HG03439 (cell line): ENCODE measurements at regions not wholly inside any gene's neighbourhood (a gene's known extent, or its start where the extent isn't known, plus 50 kb on each side); places are given as distances from the start of the nearest gene placed in this dataset.
A peak's percentile ranks its signal among the peaks of the same experiment; 100 is the strongest.

Experiments used
- ATAC-seq: cut with Tn5 transposase; IDR thresholded peaks from one replicate; pipeline ENCODE4 v1.9.1; 2021; ENCODE audit warnings: mild to moderate bottlenecking, moderate library complexity; ENCODE audit not compliant: unreplicated experiment

DNA sequence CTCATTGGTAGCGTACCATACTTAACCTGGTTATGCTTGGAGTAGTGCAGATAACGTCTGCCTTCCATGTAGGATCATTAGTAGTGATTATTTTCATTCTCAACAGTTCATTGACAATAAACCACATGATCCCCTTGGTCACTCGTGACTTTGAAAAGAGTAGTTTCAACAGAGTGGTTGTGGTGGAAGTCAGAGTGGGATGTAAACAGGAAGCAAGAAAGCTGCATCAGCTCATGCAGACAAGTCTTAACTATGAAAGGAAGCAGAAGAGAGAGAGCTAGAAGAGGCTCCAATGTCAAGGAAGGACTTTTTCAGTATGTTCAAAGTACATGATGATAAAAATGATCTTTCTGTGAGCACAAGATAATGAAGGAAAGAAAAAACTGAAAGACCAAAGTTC lies 287.4 kb downstream of the MBD2 start:
- no peak for ATAC-seq

DNA sequence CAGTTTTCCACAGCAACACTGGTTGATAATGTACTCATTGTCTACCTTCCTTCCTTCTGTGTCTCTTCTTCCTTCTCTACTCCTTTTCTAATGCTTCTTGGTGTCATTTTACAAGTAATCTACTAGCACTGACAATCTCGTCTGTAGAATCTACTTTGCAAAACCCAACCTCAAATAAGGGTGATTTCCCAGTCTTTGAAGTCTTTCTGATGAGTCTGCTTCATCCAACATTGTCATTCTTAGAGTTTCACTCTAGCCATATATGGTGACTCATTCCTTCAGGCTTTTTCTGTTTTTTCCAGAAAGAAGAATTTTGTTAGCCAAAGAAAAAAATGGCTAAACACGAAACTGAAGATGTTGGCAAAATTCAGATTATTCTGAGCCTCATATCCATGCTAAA lies 288.7 kb downstream of the MBD2 start:
- ATAC-seq = no peak

DNA sequence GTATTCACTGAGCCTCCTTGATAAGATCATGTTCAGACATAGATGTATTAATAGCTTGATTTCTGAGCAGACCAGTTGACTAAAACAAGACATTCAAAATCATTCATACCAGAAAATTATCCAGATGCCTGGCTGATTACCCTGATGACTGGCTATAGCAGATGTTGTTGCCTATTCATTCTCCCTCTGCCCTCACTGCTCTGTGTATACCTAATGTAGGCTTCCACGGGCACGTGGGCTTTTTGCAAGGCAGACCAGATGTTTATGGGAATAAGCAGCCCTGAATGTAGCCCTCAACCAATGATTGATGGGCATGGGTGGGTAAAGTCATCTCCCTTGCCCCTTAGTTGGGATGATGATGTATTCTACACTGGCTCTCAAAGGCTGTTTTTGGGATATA lies 289.1 kb downstream of the MBD2 start:
- no peak for ATAC-seq

DNA sequence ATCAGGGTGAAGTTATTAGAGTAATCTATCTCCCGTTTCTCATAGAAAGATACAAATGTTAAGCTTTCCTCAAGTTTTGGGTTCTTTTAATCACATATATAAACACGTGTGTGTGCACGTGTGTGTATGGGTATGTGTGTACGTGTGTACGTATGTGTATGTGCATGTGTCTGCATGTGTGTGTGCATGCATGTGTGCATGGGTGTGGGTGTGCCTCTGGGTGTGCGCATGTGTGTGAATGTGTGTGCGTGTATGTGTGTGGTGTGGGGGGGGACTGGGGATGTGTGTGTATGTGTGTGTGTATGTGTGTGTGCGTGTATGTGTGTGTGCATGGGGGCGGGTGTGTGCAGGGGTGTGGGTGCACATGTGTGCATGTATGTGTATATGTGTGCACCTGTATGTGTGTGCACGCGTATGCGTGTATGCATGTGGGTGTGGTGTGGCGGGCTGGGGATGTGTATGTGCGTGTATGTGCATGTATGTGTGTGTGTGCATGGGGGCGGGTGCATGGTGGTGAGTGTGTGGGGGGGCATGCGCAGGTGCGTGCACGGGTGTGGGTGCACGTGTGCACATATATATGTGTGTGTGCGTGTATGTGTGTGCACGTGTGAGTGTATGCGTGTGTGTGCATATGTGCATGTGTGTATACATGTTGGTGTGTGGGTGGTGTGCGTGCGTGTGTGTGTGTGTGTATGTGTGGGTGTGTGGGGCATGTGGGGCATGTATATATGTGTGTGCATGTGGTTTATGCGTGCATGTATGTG lies 304.0 kb downstream of the MBD2 start:
- no peak for ATAC-seq

DNA sequence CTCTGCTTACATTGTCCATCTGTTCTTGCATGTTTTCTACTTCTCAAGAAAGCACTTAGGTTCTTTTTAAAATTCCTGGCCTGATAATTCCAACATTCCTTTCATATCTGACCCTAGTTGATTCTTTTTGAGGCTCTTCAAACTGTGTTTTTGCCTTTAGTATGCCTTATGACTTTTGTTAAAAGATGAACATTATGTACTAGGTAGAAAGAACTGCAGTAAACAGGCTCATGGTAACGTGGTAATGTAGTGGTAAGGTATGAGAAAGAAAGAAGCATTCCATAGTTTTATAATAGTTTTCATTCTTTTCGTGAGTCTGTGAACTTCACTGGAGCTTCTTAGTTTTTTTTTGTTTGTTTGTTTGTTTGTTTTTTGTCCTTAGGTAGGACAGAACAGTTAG lies 306.4 kb downstream of the MBD2 start:
- no peak for ATAC-seq

DNA sequence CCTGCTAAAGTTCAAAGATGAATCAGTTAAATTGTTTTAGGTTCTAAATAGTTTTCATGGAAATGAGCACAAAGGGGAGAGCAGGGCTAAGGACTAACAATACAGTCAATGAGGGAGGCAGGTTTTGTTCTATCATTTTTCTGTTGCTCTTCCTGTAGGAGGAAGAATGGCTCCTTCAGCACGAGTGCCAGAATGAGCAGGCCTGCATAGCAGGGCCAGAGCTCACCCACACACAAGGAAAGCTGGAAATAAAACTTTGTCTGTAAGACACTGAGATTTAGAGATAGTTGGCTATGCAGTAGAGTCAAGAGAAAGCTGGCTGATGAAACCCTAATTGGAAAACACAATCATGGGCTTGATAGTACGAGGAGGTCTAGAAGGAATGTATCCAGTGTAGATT lies 313.3 kb downstream of the MBD2 start:
- no peak for ATAC-seq

DNA sequence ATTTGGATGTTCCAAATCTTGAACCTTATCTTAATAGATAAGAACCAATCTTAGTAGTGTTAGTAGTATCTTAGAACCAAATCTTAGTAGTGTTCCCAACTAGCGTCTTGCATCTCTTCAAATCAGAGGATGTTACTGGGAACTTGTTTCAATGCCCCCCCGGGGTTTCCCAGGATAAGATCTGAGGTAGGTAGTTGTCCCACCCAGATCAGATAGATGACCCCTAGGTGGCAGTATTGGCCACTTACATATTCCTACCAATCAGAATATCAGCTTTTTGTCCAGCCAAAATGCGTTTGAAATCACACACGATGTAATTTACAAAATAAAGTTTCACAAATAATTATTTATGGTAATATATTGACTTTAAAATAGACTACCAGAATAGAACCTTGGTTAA lies 314.8 kb downstream of the MBD2 start:
- peak; percentile 87 for ATAC-seq

DNA sequence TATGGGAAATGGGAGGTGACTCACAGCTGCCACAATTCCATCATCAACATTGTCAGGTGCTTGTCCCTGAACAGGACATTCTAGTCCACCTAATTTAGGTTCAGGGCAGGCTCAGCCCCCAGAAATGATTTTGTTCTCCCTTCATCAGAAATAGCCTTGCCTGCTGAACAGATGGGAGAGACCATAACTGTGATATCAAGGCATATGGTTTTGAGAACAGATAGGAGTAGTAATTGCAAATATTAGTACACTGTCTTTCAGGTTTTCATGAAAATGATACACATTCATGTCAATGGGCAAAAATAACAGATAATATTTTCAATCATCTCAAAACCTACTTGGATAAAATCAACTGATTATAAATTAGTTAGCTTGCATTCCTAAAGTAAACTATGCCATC lies 316.5 kb downstream of the MBD2 start:
- ATAC-seq = no peak

DNA sequence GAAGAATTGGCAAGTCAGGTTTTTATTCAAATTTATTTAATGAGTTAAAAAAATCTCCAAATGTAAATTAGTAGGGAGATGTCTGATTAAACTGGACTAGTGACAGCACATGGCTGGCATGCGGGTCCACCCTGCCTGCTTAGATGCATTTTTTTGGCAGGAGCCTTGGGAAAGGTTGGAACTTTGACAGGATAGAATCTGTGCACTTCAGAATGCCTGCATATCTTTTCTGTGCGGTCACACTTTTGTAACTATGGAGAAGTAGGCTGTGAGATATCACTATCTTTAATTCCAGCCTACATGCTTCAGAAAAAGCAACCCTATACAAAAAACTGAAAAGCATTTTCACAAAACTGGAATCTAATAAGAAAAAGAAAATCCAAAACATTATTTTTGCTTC lies 317.8 kb downstream of the MBD2 start:
- no peak for ATAC-seq

DNA sequence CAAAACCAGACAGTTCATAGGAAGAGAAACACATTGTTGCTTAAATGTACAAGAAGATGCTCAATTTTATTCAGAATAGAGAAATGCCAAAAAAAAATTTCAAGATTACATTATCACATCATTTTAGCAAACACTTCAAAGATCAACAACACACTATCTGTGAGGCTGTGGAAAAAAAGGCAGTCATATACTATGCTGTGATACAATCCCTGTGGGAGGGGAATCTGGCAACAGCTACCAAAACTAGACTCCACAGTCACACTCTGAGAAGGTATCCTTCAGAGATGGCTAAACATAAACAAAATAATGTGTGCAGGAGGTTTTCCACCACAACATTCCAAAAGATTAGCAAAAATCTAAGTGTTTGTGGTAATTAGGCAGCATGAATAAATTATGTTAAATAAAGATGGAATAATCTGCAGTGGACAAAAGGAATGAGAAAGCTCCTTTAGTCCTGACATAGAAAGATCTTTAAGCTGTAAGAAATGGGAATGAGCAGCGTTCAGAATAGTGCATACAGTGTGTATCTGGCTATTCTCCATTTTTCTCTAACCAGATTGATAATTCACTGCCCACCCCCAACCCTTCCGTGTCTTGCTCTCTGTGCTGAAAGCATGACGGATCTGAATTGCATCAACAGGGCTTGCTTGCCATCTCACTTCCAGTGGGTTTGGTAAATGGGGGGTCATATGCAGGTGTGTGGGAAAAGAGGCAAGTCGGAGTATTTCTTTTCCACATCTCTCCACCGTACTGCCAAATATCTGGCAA lies 329.6 kb downstream of the MBD2 start:
- ATAC-seq = no peak

DNA sequence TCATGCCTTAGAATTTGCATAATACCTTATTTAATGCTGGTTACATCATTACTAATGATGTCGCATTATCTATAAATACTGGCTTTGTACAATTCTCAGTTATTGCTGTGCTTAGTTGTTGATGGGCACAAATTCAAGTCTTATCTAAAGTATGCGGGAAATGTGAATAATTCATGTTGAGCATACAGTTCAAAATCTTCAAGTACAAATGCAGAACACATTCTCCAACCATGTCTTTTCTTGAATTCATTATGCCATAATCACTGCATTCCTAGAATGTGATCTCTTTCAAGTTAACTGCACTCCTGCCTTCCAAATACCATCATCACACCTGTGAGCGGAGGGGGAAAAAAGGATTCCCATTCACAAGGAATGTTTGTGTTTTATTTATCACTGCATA lies 337.0 kb downstream of the MBD2 start:
- ATAC-seq = no peak

DNA sequence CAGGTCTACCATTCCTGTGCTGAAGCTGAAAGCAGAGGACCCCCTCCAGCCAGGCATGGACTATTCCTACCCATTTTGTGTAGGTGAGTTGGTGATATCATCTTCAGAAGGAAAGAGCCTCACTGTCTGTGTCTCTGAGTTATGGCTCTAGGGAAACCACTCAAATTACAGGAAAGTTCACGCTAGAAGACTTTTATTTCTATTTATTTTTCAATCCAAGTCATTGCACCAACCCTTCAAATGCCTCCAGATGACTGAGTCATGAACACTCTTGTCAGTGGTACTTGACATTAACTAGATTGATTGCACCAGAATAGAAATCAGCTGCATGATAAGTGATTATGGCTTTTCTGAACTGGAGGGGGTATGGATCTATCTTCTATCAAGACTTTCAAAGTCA lies 338.4 kb downstream of the MBD2 start:
- ATAC-seq = no peak

DNA sequence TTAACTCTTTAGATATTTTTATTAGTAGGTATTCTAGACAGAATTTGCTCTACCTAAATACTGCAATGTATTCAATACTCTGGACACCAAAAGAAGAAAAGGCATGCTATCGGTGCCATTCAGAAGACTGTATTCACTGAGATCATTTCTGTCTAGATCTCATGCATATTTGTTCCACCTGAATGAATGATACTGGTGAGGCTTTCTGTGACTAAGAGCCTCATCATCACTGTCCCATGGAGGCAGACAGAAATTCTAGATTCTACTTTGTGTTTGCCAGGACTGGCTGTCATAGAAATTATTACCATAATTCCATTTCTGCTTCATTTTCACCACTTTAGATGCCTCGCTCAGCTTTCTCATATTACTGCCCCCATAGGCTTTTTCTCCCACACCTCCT lies 340.7 kb downstream of the MBD2 start:
- ATAC-seq = no peak

DNA sequence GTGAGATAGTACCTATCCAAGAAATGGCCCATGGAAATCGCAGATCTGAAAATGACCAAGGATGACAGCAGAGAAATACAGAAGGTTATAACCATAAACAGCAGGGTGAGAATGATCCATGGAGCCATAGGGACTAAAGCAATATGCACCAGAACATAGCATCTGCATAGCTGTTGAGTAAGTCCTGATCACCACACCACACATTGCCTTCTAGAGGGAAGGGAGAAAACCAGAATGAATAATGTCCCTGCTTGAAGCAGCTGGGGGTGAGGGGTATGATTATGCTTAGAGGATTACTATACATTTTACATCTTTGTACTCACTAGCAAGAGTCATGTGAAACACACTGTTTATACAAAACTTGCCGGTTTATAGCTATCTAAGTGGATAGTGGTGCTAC lies 350.4 kb downstream of the MBD2 start:
- no peak for ATAC-seq

DNA sequence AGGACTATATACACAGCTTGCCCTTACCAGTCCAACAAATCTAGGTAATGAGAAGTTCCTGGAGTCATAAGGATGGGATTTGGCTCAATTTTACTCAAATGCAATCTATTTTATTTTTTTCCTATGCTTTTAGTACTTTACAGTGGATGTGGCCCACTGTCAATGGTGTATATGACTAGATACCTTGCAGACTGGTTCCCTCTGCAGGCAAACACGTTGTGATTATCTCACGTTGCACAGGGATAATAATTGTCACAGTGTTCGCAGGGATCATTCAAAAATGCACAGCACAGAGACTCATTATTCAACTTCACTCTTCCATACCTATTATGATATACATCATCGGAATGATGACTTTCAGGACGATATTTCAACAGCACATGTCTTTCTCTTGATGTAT lies 359.7 kb downstream of the MBD2 start:
- ATAC-seq = no peak

DNA sequence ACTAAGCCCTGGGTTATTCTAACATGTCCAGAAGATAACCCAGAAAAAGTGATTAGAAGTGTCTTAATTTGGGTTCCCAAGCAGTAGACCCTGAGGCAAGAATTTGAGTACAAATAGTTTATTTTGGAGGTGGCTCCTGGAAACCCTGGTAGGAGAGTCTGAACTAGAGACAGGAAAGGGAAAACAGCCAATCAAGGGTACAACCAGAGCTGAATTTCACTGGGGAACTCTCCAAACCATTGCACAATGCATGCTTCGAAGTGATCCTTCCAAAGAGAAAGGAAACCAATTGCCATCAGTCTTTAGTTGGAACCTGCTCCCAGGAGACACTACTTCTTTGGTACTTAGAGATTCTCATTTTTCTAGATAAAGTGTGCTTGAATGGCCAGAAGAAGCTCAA lies 361.5 kb downstream of the MBD2 start:
- no peak for ATAC-seq

DNA sequence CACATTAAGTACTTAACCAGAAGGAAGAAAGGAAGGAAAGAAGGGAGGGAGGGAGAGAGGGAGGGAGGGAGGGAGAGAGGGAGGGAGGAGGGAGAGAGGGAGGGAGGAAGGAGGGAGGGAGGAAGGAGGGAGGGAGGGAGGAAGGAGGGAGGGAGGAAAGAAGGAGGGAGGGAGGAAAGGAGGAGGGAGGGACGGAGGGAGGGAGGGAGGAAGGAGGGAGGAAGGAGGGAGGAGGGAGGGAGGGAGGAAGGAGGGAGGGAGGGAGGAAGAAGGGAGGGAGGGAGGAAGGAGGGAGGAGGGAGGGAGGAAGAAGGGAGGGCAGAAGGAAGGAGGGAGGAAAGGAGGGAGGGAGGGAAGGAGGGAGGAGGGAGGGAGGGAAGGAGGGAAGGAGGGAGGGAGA lies 363.3 kb downstream of the MBD2 start:
- ATAC-seq = no peak

DNA sequence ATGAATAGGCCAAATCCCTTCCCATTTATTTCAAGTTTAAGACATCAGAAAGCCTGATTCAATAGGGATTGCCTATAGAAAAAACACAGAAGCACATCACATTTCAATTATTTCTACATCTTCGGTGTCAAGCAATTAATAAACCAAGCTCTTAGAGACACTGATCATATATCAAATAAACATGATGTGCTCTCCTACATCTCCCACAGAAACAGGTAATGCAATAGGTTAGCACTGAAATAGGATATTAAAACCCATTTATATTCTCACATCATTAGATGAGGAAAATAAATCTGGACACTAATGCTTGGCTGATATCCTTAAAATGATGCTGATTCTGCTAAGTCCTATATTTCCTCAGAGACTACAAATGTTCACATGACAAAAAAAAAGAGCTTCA lies 364.7 kb downstream of the MBD2 start:
- ATAC-seq = no peak

DNA sequence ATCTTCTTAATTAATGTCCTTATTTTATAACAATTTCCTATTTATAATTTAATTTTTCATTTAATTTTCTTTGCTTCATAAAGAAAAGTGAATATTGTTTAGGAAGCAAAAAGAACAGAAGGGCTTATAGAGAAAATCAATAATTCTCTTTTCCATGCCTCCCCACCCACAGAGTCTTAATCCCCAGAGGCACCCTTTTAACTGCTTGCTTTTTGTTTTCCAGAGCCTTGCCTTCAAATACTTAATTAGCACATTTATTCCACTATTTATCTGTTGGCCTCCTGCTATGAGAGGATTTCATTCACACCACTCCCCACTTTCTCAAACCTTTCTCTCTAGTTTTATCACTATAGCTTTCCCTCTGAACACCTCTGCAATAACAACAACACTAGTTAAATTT lies 373.6 kb downstream of the MBD2 start:
- ATAC-seq = no peak

DNA sequence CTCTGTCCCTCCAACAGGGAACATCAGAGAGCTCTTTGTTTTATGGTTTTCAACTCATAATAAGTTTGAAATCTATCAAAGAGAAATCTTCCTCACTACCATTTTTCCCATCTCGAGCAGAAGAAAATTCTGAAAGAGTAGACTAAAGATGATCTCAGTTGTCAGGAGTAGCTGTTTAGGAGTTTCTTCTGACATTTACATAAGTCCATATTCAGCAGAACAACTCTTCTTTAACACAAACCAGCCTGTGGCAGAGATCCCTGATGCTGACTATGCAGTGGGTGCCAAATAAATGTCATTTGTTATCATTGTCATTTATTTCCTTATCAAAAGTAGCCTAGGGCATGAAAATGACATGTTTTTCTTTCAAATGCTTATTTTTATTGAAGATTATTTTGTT lies 380.7 kb downstream of the MBD2 start:
- no peak for ATAC-seq

DNA sequence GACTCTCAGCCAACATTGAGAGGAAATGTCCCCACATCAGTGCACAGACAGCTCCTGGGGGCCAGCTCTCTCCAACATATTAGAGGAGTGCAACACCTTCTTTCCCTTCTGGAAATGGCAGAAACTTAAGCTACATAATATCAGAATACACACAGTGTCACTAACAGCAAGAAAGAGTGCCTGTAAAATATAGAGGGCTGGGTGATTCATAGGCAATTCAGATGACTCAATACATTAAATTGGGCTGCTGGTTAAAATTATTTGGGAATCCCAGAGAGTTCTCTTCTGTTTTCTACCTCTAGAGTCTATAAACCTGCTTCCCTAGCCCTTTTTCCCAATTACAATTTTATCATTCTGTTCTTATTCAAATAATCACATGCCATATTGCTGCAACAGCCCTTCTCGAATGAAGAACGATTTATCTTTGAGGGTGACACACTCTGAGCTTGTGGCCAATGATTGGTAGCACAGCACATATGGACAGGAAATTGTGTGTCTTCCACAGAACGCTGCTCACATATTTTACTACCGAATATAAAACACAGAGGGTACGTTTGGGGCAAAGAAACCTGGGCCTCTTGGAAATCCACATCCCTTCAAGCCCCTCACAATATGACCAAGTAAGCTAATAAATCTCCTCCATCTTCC lies 381.2 kb downstream of the MBD2 start:
- ATAC-seq = no peak

DNA sequence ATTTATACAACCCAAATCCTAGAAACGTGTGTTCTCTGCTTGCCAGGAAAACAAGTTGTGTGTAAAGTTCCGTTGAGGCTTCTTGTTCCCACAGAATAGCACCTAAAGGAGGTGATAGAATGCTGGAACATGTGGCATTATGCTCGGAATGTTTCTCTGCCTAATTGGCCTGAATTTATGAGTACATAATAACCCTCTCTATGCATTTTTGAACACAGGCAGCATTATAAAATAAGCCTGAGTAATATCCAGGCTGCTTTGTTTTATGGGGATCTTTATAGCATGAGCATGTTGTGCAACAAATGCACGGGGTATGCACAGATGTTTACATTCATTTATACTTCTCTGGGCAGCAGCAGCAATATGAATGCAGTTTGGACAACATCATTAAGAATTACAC lies 385.7 kb downstream of the MBD2 start:
- ATAC-seq = no peak
